GM12878 (cell line): ENCODE measurements at regions not wholly inside any gene's neighbourhood (a gene's known extent, or its start where the extent isn't known, plus 50 kb on each side); places are given as distances from the start of the nearest gene placed in this dataset.

Experiments
- ATAC-seq: fragments of 200-7000 bp; cut with Tn5 transposase; 3 replicates; pipeline ENCODE4 v1.9.1; 2020; ENCODE audit warnings: mild to moderate bottlenecking, moderate library complexity
- BruUV-seq: library from RNA; stranded (reverse); fragments of 400-500 nt; replicated peaks from 2 replicates; lab custom pipeline; 2021; lab: Mats Ljungman, UMichigan
- CTCF ChIA-PET: fragments of 300-600 bp; sonication (Branson Sonifier 250); formaldehyde crosslinking; extraction: SDS; loops from one replicate; lab custom pipeline; 2021; ENCODE audit warnings: inconsistent platforms; lab: Yijun Ruan, JAX
- POLR2A ChIA-PET: fragments of 350-600 bp; formaldehyde crosslinking; extraction: SDS; loops from one replicate; lab custom pipeline; 2021; ENCODE audit warnings: inconsistent platforms; lab: Charles Lee
- RAD21 ChIA-PET: fragments of 300-600 bp; sonication (Branson Sonifier 250); formaldehyde crosslinking; loops from one replicate; lab custom pipeline; 2023; ENCODE audit warnings: antibody characterized with exemption; ENCODE audit not compliant: unreplicated experiment; lab: Charles Lee
- SMC1A ChIA-PET: fragments of 300-600 bp; sonication (Branson Sonifier 250); formaldehyde crosslinking; loops from one replicate; lab custom pipeline; 2023; ENCODE audit not compliant: unreplicated experiment, uncharacterized antibody; lab: Charles Lee
- DNase-seq: peaks from one replicate; pipeline ENCODE4 v3.0.0-alpha.2; 2011; ENCODE audit warnings: low read depth, low spot score
- FAIRE-seq: peaks from 3 replicates; lab custom pipeline; 2011; peaks lifted over from hg19 to GRCh38; lab: Jason Lieb, UNC
- H2AFZ ChIP-seq: 2 replicates; pipeline ENCODE4 v1.6.0; 2011; ENCODE audit warnings: low read depth, low read length, control low read depth; ENCODE audit not compliant: control insufficient read depth
- H3K27ac ChIP-seq: 2 replicates; pipeline ENCODE4 v1.5.1; 2011; ENCODE audit warnings: control low read depth; ENCODE audit not compliant: control insufficient read depth, insufficient read depth
- H3K27me3 ChIP-seq, 2 experiments: replicated peaks in 1 of 2; 2 replicates each; pipeline versions ENCODE4 v1.6.0 to v1.6.1; 2011; ENCODE audit warnings: low read length in 1 of 2; ENCODE audit not compliant: control insufficient read depth in 2 of 2, insufficient read depth in 2 of 2
- H3K36me3 ChIP-seq, 2 experiments: 2 replicates each; pipeline ENCODE4 v1.5.1; 2011; ENCODE audit warnings: low read length in 1 of 2; ENCODE audit not compliant: control insufficient read depth in 2 of 2, insufficient read depth in 2 of 2
- H3K4me1 ChIP-seq: 2 replicates; pipeline ENCODE4 v1.6.1; 2011; ENCODE audit warnings: mild to moderate bottlenecking, low read length, moderate library complexity, mixed read lengths; ENCODE audit not compliant: control insufficient read depth, insufficient read depth
- H3K4me2 ChIP-seq: 2 replicates; pipeline ENCODE4 v1.6.0; 2011; ENCODE audit warnings: control low read depth; ENCODE audit not compliant: control insufficient read depth, insufficient read depth
- H3K4me3 ChIP-seq: fragments of 200-600 bp; sonication (generic); 2 replicates; pipeline ENCODE4 v1.5.1; 2016
- H3K79me2 ChIP-seq: 2 replicates; pipeline ENCODE4 v1.6.0; 2011; ENCODE audit warnings: low read length; ENCODE audit not compliant: control insufficient read depth, insufficient read depth
- H3K9ac ChIP-seq: 2 replicates; pipeline ENCODE4 v1.8.0; 2011; ENCODE audit warnings: low read length, control low read depth, mixed read lengths; ENCODE audit not compliant: control insufficient read depth, insufficient read depth
- H3K9me3 ChIP-seq: replicated peaks from 3 replicates; pipeline ENCODE4 v1.5.1; 2011; ENCODE audit warnings: mild to moderate bottlenecking, low read length; ENCODE audit not compliant: control insufficient read depth, insufficient read depth
- H4K20me1 ChIP-seq: 2 replicates; pipeline ENCODE4 v1.6.0; 2011; ENCODE audit not compliant: control insufficient read depth, insufficient read depth
- FOXK2 ChIP-seq: fragments of 450-650 bp; IDR thresholded peaks from 2 replicates; pipeline ENCODE4 v1.6.1; 2017; ENCODE audit warnings: mild to moderate bottlenecking, moderate library complexity
- FOXM1 ChIP-seq: IDR thresholded peaks from 2 replicates; pipeline ENCODE4 v1.6.1; 2012; ENCODE audit warnings: low read depth, mild to moderate bottlenecking, inconsistent platforms, low read length, moderate library complexity
- GABPA ChIP-seq: IDR thresholded peaks from 2 replicates; pipeline ENCODE4 v1.6.1; 2014; ENCODE audit warnings: antibody characterized with exemption, low read depth, mild to moderate bottlenecking, inconsistent platforms
- KAT2A ChIP-seq: conservative IDR thresholded peaks from 2 replicates; pipeline ENCODE4 v1.6.1; 2011; ENCODE audit warnings: low read depth, low read length; ENCODE audit not compliant: control insufficient read depth
- RB1 ChIP-seq: fragments of 450-650 bp; formaldehyde crosslinking; IDR thresholded peaks from 2 replicates; pipeline ENCODE4 v1.6.1; 2017; ENCODE audit warnings: mild to moderate bottlenecking, borderline replicate concordance
- TARDBP ChIP-seq: IDR thresholded peaks from 2 replicates; pipeline ENCODE4 v1.6.1; 2016; ENCODE audit warnings: borderline replicate concordance
- WGBS: methylation state at CpG from one replicate; pipeline ENCODE4 v1.1.6; 2016; ENCODE audit warnings: low lambda C conversion rate; ENCODE audit not compliant: insufficient replicate concordance, insufficient coverage; ENCODE audit errors: missing lambda C conversion rate; 5-methylcytosine and 5-hydroxymethylcytosine counted together
- in situ Hi-C: fragments of 300-500 bp; cut with MboI; formaldehyde crosslinking; loops from 9 replicates; pipeline ENCODE4 v1.14.3; 2018; ENCODE audit warnings: mixed read lengths
- intact Hi-C: fragments of 100-400 bp; cut with micrococcal nuclease; formaldehyde crosslinking; loops from one replicate; pipeline ENCODE4 v1.14.2; 2022; ENCODE audit not compliant: unreplicated experiment

DNA sequence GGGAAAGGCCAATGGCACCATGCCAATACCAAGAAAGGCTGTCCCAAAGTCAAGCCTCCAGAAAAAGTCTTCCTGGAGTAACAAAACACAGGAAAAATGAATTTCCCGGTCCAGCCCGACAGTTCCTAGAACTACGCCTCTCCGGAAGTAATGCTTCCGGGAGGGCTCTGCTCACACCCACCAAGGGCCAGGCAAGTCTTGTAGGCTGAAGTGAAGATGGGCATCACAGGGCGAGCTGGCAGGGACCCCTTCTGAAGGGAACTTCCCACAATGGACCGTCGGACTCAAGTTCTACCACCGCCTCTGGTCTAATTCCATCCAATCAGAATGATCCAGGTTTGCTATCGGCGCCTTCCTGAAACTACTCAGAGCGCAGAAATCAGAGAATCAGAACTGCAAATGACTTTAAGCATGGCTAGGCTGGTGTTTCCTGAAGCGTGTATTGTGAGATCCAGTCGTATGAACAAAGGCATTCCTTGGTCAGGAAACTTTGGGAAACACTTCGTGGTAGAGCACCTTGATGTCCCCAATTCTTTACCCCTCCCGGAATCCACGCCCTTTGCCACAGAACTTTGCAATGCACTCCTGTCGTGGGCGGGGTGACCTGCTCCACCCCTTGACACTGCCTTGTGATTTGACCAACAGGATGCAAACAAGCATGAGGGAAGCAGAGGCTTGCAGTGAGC is 127.8 kb downstream of the BCOR start (continued):
- TF ChIP-seq TARDBP: no peak

DNA sequence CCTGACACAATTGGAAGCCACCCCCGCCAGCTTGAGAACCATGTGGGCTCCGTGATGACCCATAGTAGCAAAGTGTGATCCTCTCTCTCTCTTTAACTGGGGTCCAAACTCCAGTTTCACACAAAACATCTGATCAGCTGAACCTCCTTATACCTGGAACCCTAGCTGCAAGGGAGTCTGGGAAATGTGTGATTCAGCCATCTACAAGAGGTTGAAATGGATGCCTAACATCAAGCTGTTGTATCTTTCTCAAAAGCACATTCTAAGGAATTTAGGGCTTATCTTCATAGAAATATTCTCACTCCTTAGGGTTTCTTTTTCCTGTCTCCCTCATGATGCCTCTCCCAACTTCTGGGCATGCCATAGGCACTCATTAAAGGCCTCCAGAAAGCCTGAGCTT is 126.0 kb downstream of the BCOR start:
- no TSS peak for BruUV-seq
- H3K79me2 ChIP-seq: no peaks in the 10 kb centered on the region
- FAIRE-seq (no peak), ATAC-seq (no peak), DNase-seq (no peak)
- no peak overlapping the region for H3K4me2 ChIP-seq
- ChIA-PET RAD21 (no interaction called here), POLR2A (no interaction called here), CTCF (interaction anchor here (1.2 kb wide), 1 partner anchor 11 kb away, joined by 4 read pairs; no protein-coding TSS in a partner anchor), SMC1A (interaction anchor here (0.6 to 1.5 kb wide), 2 partner anchors 9 to 29 kb away, joined by 3 read pairs; no protein-coding TSS in a partner anchor)
- intact Hi-C loops: no loop called here
- H3K9me3 ChIP-seq: peaks cover 4% of the 10 kb centered on the region; the same call in 2 of the 3 replicates
- no peak overlapping the region for H3K9ac ChIP-seq
- H3K27ac ChIP-seq: no peak overlapping the region
- no peaks in the 10 kb centered on the region for H3K4me1 ChIP-seq
- H3K4me3 ChIP-seq: no peak overlapping the region
- H3K27me3 ChIP-seq: no peaks in the 10 kb centered on the region; a peak in 1 of 4 replicates
- no peaks in the 10 kb centered on the region for H3K36me3 ChIP-seq
- H4K20me1 ChIP-seq: no peaks in the 10 kb centered on the region
- 61% methylated on average over 2 of the region's 2 CpGs for WGBS
- no peak for TF ChIP-seq RB1
- no peak for TF ChIP-seq FOXK2
- TF ChIP-seq FOXM1: no peak
- TF ChIP-seq KAT2A: no peak
- TF ChIP-seq GABPA: no peak
- no peak overlapping the region for H2AFZ ChIP-seq
- in situ Hi-C loops: no loop called here
